GM21390 (cell line): ENCODE measurements at regions not wholly inside any gene's neighbourhood (a gene's known extent, or its start where the extent isn't known, plus 50 kb on each side); places are given as distances from the start of the nearest gene placed in this dataset.

Source experiments
- ATAC-seq: cut with Tn5 transposase; IDR thresholded peaks from one replicate; pipeline ENCODE4 v1.9.1; 2021; ENCODE audit not compliant: unreplicated experiment

- ATAC-seq = no peak
Measured at GRCh38 chr17:36661047-36661666, 59.8 kb downstream of the MRM1 start.

- no peak for ATAC-seq
Measured at GRCh38 chr17:36661688-36662087, 60.3 kb downstream of the MRM1 start.

- no peak for ATAC-seq
Measured at GRCh38 chr17:36665417-36665816, 64.0 kb downstream of the MRM1 start.

- no peak for ATAC-seq
Measured at GRCh38 chr17:36667922-36668321, 66.5 kb downstream of the MRM1 start.

GRCh38 chr17:36668824-36669223 is 67.4 kb downstream of the MRM1 start:
- no peak for ATAC-seq

- no peak for ATAC-seq
Measured at GRCh38 chr17:36671144-36671543, 69.8 kb downstream of the MRM1 start.

GRCh38 chr17:36672403-36672918 is 71.1 kb downstream of the MRM1 start:
- no peak for ATAC-seq

GRCh38 chr17:36673068-36673467 is 71.7 kb downstream of the MRM1 start:
- ATAC-seq = no peak

- ATAC-seq = no peak
Measured at GRCh38 chr17:36673637-36674277, 72.4 kb downstream of the MRM1 start.

GRCh38 chr17:36674278-36674650 is 72.9 kb downstream of the MRM1 start:
- ATAC-seq = no peak

GRCh38 chr17:36675250-36675649 is 73.9 kb downstream of the MRM1 start:
- ATAC-seq = no peak

- no peak for ATAC-seq
Measured at GRCh38 chr17:36675786-36676185, 74.4 kb downstream of the MRM1 start.

- no peak for ATAC-seq
Measured at GRCh38 chr17:36679815-36680467, 78.6 kb downstream of the MRM1 start.

- ATAC-seq = no peak
Measured at GRCh38 chr17:36680701-36681202, 79.4 kb downstream of the MRM1 start.

GRCh38 chr17:36682773-36683172 is 81.4 kb downstream of the MRM1 start:
- ATAC-seq = no peak

GRCh38 chr17:36683387-36683786 is 82.0 kb downstream of the MRM1 start:
- no peak for ATAC-seq

GRCh38 chr17:36684134-36684533 is 82.8 kb downstream of the MRM1 start:
- no peak for ATAC-seq

GRCh38 chr17:36686123-36686669 is 84.8 kb downstream of the MRM1 start:
- no peak for ATAC-seq

GRCh38 chr17:36687736-36688135 is 86.4 kb downstream of the MRM1 start:
- no peak for ATAC-seq

GRCh38 chr17:36689089-36689667 is 87.8 kb downstream of the MRM1 start:
- no peak for ATAC-seq

GRCh38 chr17:36690190-36690589 is 88.8 kb downstream of the MRM1 start:
- no peak for ATAC-seq
